Colonic mucosa (tissue), 4 donors: ENCODE measurements at regions not wholly inside any gene's neighbourhood (a gene's known extent, or its start where the extent isn't known, plus 50 kb on each side); places are given as distances from the start of the nearest gene placed in this dataset.

Experiments used
- DNase-seq: peaks from one replicate; pipeline ENCODE4 v3.0.0-alpha.2; 2020
- H3K27ac ChIP-seq: fragments of 200-600 bp; one replicate; pipeline ENCODE4 v1.8.0; 2021
- H3K27me3 ChIP-seq: fragments of 200-600 bp; one replicate; pipeline ENCODE4 v1.8.0; 2021
- H3K36me3 ChIP-seq: fragments of 200-600 bp; one replicate; pipeline ENCODE4 v1.8.0; 2021
- H3K4me1 ChIP-seq: fragments of 200-600 bp; one replicate; pipeline ENCODE4 v1.8.0; 2021; ENCODE audit warnings: mild to moderate bottlenecking
- H3K4me3 ChIP-seq: fragments of 200-600 bp; one replicate; pipeline ENCODE4 v1.8.0; 2021
- H3K9ac ChIP-seq, 2 donors: one replicate each; pipeline ENCODE4 v1.7.0; 2013; ENCODE audit warnings: control low read depth in 2 of 2, low read depth in 2 of 2, low read length in 2 of 2
- H3K9me3 ChIP-seq: fragments of 200-600 bp; one replicate; pipeline ENCODE4 v1.8.0; 2021
- CTCF ChIP-seq: fragments of 200-600 bp; IDR thresholded peaks from one replicate; pipeline ENCODE4 v1.8.0; 2022; ENCODE audit warnings: antibody characterized with exemption, mild to moderate bottlenecking
- intact Hi-C: fragments of 100-400 bp; cut with DNase I; formaldehyde crosslinking; loops from one replicate; pipeline ENCODE4 v1.14.1; 2022
- donor health status: healthy.
- donor health status: DM: no; HTN: no; CAD: no.
- donor health status: DM: no; HTN: no; CAD: no.

DNA sequence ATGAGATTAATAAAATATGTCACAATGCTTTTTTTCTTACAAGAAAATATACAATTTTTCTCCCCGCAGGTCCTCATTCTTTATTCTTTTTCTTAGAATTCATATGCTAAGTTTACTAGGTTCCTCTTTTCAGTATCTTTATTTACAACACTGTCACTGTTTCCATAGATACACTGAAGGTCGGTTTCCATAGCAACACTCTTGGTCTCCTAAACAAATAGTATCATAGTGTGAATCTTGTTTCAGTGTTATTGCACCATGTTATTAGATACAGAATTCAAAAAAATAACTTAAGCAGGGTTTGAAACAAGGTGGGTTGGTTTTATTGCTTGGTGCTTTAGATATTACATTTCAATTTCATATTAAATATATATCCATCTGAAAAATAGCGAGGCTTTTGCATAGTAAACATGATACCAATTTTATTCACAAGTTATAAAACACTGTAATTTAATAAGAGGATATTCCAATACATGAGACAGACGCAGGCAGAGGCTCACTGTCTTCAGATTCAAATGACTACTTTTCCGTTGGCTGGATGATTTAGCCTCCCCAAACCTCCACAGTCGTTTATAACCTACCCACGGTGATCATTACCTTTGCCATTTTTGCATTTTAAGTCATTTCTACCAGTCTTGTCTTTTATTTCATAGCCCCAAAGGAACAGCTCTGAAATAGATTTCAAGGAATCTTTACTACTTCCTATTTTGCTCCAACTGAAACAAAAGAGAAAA is 88.9 kb upstream of the KLF6 start:
- Histone ChIP-seq H3K4me1 (peaks cover 6% of the 10 kb centered on the region), H3K4me3 (no peak overlapping the region), H3K36me3 (no peaks in the 10 kb centered on the region), H3K27ac (peak overlapping the region; percentile 16), H3K27me3 (no peaks in the 10 kb centered on the region), H3K9me3 (no peaks in the 10 kb centered on the region), H3K9ac (no peak overlapping the region)
- no peak for DNase-seq
- TF ChIP-seq CTCF, result no peak
- intact Hi-C loops, result no loop called here

- DNase-seq, result no peak
- H3K4me1 ChIP-seq, result peaks cover 6% of the 10 kb centered on the region
- H3K36me3 ChIP-seq, result no peaks in the 10 kb centered on the region
- intact Hi-C loops, result no loop called here
- H3K4me3 ChIP-seq, result no peak overlapping the region
- no peaks in the 10 kb centered on the region for H3K27me3 ChIP-seq
- H3K9ac ChIP-seq, result no peak overlapping the region
- no peak for TF ChIP-seq CTCF
- no peaks in the 10 kb centered on the region for H3K9me3 ChIP-seq
- H3K27ac ChIP-seq, result no peak overlapping the region
Measured at GRCh38 chr10:3872712-3873329, 87.8 kb upstream of the KLF6 start.

DNA sequence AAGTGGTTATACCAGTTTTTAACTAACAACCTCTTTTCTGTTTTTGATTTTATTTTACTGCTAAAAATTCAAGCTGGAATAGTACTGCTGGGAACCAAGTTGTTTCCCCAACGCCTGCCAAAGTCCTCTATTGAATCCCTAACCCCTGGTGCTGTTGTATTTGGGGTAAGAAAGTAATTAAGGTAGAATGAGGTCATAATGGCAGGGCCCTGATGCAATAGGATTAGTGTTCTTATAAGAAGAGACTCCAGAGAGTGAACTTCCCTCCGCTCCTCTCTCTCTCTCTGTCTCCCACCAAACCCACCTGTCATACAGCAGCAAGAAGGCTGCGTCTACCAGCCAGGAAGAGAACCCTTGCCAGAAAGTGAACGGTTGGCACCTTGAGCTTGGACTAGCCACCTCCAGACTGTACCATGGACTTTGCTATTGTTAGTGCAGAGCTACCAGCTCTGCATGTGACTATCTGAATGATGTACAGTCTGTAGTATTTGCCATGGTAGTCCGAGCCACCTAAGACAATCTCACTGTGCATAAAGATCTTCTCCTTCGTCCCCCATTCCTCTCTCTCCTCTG is 86.5 kb upstream of the KLF6 start:
- no peak overlapping the region for H3K9ac ChIP-seq
- DNase-seq, result no peak
- no peaks in the 10 kb centered on the region for H3K27me3 ChIP-seq
- no peaks in the 10 kb centered on the region for H3K9me3 ChIP-seq
- no peak for TF ChIP-seq CTCF
- H3K4me3 ChIP-seq, result no peak overlapping the region
- no peak overlapping the region for H3K27ac ChIP-seq
- H3K36me3 ChIP-seq, result no peaks in the 10 kb centered on the region
- peaks cover 6% of the 10 kb centered on the region for H3K4me1 ChIP-seq
- intact Hi-C loops, result no loop called here

- Histone ChIP-seq H3K9ac (peak overlapping the region in 1 of 2 donors; percentile 21), H3K4me3 (no peak overlapping the region), H3K36me3 (no peaks in the 10 kb centered on the region), H3K4me1 (no peaks in the 10 kb centered on the region), H3K27ac (peak overlapping the region; percentile 80), H3K27me3 (no peaks in the 10 kb centered on the region), H3K9me3 (no peaks in the 10 kb centered on the region)
- intact Hi-C loops, result no loop called here
- peak; percentile 67 for DNase-seq
- TF ChIP-seq CTCF, result no peak
Measured at GRCh38 chr10:3869036-3869435, 84.0 kb upstream of the KLF6 start.

DNA sequence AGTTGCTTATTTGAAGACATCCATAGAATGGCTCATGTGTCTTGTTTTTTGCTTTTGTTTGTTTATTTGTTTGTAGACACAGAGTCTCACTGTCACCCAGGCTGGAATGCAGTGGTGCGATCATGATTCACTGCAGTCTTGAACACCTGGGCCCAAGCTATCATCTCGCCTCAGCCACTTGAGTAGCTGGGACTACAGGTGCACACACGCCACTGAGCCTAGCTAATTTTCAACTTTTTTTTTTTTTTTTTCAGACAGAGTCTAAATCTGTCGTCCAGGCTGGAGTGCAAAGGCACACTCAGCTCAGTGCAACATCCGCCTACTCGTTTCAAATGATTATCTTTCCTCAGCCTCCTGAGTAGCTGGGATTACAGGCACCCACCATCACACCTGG is 83.3 kb upstream of the KLF6 start:
- no peaks in the 10 kb centered on the region for H3K36me3 ChIP-seq
- no peak for TF ChIP-seq CTCF
- peak overlapping the region; percentile 80 for H3K27ac ChIP-seq
- H3K27me3 ChIP-seq, result no peaks in the 10 kb centered on the region
- no peak for DNase-seq
- peak overlapping the region in 1 of 2 donors; percentile 52 for H3K9ac ChIP-seq
- no peaks in the 10 kb centered on the region for H3K9me3 ChIP-seq
- intact Hi-C loops, result no loop called here
- H3K4me1 ChIP-seq, result no peaks in the 10 kb centered on the region
- H3K4me3 ChIP-seq, result no peak overlapping the region
